ENCODE measurements at regions not wholly inside any gene's neighbourhood (a gene's known extent, or its start where the extent isn't known, plus 50 kb on each side); places are given as distances from the start of the nearest gene placed in this dataset.

GRCh38 chr2:37541516-37541915, 129.9 kb downstream of the CDC42EP3 start:
- no peak for DNase-seq (ENCODE audit: low read depth in 3 of 3, low spot score in 1 of 3)

DNA sequence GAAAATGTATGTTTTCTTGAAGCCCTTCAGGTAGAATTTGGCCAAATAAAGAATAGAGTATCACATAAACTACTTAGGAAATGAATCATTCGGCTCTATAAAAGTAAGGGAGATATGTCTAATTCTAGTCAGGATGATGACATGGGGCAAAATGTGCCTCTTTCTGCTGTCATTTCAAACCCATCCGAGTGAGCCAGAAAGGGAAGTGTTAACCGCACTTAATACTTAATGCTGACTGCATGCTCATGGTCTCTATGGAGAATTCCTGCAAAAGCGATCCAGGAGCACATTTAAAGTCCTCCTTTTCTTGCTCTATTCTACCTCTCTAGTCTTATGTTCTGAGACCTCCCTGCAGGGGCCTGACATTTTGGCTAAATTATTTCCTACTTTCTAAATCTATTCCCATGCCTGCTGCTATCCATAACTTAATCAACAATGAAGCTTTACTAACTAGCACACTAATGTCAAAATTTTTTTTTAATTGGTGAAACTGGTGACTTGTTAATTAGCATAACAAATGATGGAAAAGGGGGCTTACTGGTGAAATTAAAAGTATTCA, 127.4 kb downstream of the CDC42EP3 start:
- DNase-seq (ENCODE audit: low read depth in 3 of 3, low spot score in 1 of 3) = no peak

GRCh38 chr2:37544591-37545031, 126.8 kb downstream of the CDC42EP3 start:
- no peak for DNase-seq (ENCODE audit: low read depth in 3 of 3, low spot score in 1 of 3)

GRCh38 chr2:37549598-37549997, 121.8 kb downstream of the CDC42EP3 start:
- no peak for DNase-seq (ENCODE audit: low read depth in 3 of 3, low spot score in 1 of 3)

DNA sequence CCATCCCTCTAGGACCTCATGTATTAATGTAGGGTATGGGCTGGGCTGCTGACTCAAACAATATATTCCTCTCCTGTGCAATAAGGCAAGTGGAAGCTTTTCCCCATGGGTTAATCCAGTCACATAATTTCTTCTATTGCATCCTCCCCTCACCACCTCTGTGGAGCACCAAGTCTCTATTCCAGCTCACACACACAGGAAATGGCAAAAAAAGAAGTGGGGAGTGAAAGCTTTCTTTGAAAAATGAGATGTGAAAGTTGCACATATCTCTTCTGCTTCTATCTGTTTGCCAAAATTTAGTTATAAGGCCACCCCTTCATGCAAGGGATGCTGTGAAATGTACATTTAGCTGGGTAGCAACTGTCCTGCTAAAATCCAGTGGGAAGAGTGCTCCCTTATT, 121.3 kb downstream of the CDC42EP3 start:
- DNase-seq (ENCODE audit: low read depth in 3 of 3, low spot score in 1 of 3) = no peak

DNA sequence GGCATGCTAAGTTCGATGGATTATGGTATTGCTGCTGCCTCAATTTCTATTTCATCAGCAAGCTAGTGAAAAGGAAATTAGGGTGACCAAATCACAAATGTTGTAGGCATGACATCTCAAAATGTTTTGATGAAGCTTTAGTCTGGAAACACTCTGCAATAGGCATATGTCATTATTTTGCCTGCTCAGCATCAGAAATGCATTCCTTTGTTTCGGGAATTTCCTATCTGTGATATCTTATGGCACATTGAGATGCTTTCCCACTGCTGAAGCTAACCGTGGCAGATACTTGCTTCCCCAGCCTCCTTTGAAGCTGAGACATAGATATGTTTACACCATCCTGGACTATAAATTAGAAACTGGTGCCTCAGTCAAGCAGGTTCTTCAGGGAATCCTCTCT, 119.7 kb downstream of the CDC42EP3 start:
- no peak for DNase-seq (ENCODE audit: low read depth in 3 of 3, low spot score in 1 of 3)

GRCh38 chr2:37552339-37552738, 119.1 kb downstream of the CDC42EP3 start:
- DNase-seq (ENCODE audit: low read depth in 3 of 3, low spot score in 1 of 3) = no peak

- DNase-seq (ENCODE audit: low read depth in 3 of 3, low spot score in 1 of 3) = no peak
Measured at GRCh38 chr2:37553411-37554154, 117.9 kb downstream of the CDC42EP3 start.

GRCh38 chr2:37554155-37554510, 117.3 kb downstream of the CDC42EP3 start:
- no peak for DNase-seq (ENCODE audit: low read depth in 3 of 3, low spot score in 1 of 3)

GRCh38 chr2:37554687-37555086, 116.8 kb downstream of the CDC42EP3 start:
- DNase-seq (ENCODE audit: low read depth in 3 of 3, low spot score in 1 of 3) = no peak

GRCh38 chr2:37555457-37555856, 116.0 kb downstream of the CDC42EP3 start:
- DNase-seq (ENCODE audit: low read depth in 3 of 3, low spot score in 1 of 3) = no peak

DNA sequence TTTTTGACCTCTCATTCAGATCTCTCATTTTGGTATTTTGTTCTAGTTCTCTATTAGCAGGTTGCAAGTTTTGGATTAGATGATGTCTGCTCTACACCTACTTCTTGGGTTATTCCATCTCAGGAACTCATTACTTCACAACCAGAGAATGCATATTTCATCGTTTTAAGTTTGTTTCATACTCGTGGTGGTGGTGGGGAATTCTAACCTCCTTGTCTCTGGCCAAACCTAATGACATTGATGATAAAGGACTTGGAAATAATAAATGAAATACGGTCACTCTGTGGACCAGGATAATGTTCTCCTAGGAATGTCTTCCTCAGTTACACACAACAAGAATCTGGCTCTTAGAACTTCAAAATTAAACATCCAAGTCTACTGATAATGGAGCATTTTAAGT, 115.2 kb downstream of the CDC42EP3 start:
- no peak for DNase-seq (ENCODE audit: low read depth in 3 of 3, low spot score in 1 of 3)

GRCh38 chr2:37558623-37559022, 112.8 kb downstream of the CDC42EP3 start:
- no peak for DNase-seq (ENCODE audit: low read depth in 3 of 3, low spot score in 1 of 3)

- DNase-seq (ENCODE audit: low read depth in 3 of 3, low spot score in 1 of 3) = no peak
Measured at GRCh38 chr2:37560241-37560848, 111.1 kb downstream of the CDC42EP3 start.

DNA sequence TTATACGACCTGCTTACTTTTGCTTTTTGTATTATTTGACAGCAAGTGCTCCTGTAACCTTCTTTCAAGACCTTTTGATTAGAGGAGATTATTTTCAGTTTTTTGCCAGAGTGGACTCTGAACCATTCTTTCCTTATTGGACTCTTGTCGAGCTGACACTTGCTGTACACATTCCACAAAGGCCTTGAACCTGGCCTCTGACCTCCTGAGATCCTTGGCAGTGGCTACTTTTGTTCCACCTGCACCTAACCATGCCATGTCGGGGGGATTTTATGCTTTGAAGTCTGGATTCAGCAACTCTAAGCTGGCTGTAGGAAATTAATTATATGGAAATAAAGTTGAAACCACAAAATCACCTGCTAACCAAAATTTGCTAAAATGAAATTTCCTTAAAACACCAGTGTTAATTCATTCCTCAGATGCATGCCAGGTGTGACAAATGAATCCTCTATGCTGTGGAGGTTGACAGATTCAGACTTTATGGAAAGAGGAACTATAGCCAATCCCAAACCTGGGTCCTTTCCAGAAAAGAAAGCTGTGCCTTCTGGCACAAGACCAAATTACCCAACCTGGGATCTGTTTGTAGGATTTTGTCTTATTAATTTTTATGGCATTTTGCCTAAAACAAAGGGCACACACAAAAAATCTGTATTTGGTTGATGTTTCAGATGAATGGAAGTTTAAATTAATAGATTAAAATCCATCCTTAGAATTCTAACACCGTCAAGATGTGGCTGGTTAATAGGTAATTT, 110.4 kb downstream of the CDC42EP3 start:
- DNase-seq (ENCODE audit: low read depth in 3 of 3, low spot score in 1 of 3) = no peak

DNA sequence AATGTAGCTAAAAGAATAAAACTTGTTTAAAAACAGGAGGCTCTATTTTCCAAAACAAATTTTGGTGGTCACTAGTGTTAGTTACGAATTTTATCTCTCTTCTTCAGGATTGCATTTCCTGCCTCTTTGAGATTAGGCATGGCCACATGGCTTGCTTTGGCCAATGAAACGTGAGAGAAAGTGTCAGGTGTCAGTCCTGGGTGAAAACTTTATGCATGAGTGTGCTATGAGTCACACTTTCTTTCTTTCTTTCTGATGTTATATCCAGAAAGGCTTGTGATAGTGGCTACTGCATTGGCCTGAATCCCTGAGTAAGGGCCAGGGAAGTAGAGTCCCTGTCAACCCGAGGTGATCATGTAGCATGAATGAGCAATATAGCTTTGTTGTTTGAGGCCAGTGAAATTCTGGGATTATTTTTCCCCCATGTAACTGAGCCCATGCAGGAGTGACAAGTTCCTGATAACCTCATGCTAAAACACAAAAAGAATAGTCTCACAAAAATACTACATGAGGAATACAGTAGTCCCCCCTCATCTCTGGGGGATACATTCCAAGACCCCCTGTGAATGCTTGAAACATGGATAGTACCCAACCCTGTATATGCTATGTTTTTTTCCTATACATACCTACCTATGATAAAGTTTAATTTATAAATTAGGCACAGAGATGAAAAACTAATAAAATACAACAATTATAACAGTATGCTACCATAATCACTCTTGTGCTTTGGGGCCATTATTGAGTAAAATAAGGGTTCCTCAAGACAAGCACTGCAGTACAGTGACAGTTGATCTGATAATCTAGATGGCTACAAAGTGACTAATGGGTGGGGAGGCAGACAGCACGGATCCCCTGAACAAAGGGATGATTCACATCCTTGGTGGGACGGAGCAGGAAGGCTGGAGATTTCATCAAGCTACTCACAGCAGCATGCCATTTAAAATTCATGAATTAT, 109.5 kb downstream of the CDC42EP3 start:
- no peak for DNase-seq (ENCODE audit: low read depth in 3 of 3, low spot score in 1 of 3)

GRCh38 chr2:37563375-37564015, 107.9 kb downstream of the CDC42EP3 start:
- no peak for DNase-seq (ENCODE audit: low read depth in 3 of 3, low spot score in 1 of 3)

- no peak for DNase-seq (ENCODE audit: low read depth in 3 of 3, low spot score in 1 of 3)
Measured at GRCh38 chr2:37564356-37564755, 107.1 kb downstream of the CDC42EP3 start.

GRCh38 chr2:37566517-37566981, 104.9 kb downstream of the CDC42EP3 start:
- DNase-seq (ENCODE audit: low read depth in 3 of 3, low spot score in 1 of 3) = no peak

DNA sequence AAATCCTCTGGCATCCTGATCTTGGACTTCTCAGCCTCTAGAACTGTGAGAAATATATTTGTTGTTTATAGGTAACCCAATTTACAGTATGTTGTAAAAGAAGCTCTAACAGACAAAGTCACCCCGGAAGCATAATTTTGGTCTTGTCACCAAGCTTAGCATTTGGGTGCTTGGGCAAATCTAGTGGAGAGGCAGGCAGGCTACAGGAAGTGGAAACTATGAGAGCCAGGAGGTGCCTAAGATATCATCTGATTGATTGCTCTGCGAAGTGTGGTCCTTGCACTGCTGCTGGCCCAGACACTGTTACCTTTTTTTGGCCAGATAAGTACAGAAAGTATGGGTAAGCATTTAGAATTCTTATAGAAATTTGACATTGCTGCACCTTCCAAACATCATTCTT, 102.9 kb downstream of the CDC42EP3 start:
- no peak for DNase-seq (ENCODE audit: low read depth in 3 of 3, low spot score in 1 of 3)
